ENCODE measurements at regions not wholly inside any gene's neighbourhood (a gene's known extent, or its start where the extent isn't known, plus 50 kb on each side); places are given as distances from the start of the nearest gene placed in this dataset.

- DNase-seq (ENCODE audit: low read depth in 2 of 2), result no peak
Measured at GRCh38 chr2:129430911-129431310, 548.6 kb upstream of the RAB6C start.

DNA sequence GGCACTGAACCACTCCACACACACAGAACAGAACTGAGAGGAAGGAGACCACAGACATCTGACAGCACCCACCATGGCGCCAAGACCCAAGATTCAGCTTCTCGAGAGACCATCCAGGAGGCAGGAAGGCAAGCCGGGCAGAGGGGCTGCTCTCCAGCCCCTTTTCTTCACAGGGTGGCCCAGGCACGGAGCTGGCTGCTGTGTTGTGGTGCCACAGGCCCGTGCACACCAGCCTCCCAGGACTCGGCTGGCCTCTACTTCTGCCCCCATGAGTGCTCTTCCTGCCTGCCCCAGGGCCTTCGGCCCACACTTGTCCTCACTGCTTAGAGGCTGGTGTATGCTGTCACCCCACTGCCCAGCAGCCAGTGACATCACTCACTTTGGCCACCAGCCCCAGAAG is 547.6 kb upstream of the RAB6C start:
- DNase-seq (ENCODE audit: low read depth in 2 of 2), result no peak

DNA sequence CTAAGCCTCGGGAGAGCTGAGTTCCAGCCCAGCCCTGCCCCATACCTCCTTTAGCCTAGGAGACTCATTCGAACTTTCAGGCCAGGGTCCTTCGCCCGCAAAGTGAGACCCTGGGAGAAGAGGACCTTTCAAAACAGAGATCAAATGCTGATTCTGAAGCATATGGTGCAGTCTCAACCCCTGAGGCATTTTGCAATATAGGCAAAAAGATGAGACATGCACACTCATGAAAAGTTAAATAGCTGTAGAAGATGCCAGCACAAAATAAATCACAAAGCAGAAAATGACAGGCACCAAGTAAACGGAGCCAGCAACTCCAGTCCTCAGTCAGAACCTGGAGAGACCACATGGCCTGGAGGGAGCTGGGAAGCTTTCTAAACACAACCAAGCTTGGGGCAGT is 542.7 kb upstream of the RAB6C start:
- no peak for DNase-seq (ENCODE audit: low read depth in 2 of 2)

DNA sequence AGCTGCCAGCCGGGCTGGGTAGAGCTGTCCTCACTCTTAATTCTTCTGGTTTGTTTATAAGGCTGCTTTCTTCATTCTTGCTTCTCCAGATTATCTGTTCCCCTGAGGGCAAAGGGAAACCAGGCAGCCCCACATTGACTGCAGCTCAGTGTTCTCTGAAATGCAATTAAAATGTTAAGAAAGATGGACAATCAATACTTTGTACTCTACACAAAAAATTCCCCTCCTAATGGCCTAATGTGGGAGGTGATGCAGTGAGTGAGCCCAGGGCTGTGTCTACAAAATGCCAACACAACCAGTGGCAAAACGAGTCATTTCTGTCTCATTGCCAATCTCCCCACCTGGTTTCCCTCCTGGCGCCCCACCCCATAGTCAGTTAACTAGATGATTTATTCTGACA is 541.7 kb upstream of the RAB6C start:
- DNase-seq (ENCODE audit: low read depth in 2 of 2), result no peak

- no peak for DNase-seq (ENCODE audit: low read depth in 2 of 2)
Measured at GRCh38 chr2:129438501-129439057, 540.9 kb upstream of the RAB6C start.

DNA sequence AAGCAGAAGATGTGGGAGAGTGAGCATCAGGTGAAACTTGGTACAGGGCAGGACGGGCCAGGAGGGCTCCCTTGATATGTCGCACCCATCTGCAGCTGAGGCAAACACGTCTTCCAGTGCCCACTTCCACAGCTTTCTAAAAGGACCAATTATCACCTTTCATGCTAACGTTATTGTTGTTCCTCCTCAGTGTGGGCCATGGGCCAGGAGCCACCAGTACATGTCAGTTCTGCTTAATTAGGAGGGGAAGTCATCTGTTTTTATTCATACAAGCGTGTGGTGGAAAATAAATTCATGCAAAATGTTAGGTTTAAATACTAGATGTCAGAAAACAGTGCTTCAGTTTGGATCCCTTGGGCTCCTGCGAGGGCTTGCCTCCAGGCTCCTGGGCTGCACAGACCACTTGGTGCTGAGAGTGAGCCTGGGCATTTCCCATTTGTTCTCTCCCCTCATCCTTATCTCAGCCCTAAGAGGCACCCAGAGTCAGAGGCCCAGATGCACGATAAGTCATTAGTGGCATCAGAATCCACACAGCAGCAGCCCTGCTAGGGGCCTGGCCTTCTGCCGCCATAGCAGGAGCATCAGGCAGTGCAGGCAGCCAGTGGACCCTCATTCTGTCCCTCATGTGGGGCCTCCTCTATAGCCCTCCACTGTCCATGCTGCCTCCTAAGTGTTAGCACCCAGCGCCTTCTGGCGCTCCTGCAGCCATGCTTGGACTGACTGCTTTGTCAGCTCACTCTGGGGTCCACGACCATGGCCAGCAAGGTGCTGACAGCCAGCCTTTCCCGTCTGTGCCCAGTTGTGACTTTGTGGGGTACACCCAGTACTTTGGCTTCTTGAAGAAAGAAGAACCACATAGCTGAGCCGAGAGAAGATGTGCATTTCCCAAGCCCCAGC is 539.8 kb upstream of the RAB6C start:
- no peak for DNase-seq (ENCODE audit: low read depth in 2 of 2)

DNA sequence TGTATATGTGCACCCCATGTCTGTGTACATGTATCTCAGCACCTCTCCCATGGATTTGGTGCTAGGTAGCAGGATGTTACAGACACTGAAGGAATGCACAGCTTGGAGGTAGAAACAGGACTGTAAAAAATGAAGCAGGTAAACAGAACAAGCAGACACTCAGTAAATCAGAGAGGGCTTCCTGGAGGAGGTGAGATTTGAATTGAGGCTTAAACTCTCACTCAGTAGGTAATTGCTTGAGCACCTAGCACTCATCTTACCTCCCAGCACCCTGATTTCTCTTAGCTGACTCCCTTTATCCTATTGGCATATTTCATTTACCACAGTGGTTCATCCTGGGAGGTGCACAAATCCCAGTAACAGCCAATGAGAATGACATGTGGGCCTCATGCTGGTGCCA is 537.9 kb upstream of the RAB6C start:
- no peak for DNase-seq (ENCODE audit: low read depth in 2 of 2)

DNA sequence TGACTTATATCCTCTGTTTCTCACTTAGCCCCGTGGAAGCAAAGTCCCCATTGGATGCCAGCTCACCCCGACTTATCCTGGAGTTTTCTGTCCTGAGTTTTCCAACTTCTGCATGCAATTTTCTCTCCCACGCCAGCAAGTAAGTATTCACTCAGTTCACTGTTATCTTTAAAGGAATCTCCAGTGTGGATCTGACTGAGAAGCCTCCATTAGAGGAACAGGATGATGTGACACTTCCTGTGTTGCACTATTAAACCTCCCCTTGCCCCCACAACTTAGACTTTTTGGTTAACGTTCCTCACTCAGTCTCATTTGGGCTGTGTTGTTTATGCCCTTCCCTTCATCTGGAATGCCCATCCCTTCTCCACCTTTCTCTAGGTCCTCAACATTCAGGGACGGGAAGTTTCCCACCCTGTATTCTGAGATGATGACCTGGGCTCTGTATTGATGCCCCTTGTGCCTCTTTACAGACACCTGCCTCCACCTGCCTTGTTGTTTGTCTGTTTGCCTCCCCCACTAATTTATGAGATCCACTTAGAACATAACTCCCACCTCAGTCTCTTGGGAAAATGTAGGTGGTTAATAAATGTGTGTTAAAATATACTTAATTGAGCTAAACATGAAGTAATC is 536.1 kb upstream of the RAB6C start:
- no peak for DNase-seq (ENCODE audit: low read depth in 2 of 2)

GRCh38 chr2:129443865-129444739 is 535.4 kb upstream of the RAB6C start:
- no peak for DNase-seq (ENCODE audit: low read depth in 2 of 2)

DNA sequence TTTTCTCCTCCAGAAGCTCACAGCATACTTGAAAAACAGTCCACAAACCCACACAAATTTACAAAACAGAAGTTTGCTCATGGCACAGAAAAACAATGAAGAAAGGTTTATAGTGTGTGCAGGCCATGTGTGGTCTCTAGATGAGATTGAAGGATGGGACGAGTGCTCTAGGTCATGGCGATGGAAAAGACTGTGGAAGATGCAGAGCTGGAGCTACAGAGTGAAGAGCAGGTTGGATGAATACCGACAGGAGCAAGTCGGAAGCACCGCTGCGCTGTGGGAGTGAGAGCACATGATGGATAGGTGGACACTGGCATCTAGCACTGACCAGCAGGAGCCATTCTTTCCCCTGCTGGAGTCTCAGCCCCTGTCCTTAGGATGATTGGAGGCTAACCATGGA is 534.7 kb upstream of the RAB6C start:
- DNase-seq (ENCODE audit: low read depth in 2 of 2), result no peak

DNA sequence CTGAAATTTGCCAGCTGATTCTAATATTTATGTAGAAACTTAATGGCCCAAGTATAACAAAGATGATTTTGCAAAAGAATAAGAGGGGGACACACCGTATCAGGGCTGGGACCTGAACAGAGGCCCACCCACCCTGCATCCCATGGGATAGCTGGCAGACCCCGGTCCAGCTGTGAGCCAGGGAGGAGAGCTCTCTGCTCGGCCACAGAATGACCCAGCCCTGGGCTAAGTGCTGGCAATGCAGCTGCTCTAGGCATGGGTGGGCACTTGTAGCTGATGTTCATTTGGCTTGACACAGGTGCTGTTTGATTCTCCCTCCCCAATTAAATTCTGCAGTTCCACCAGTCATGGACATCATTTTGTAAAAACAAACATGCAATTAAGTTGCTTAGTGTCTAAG is 522.8 kb upstream of the RAB6C start:
- DNase-seq (ENCODE audit: low read depth in 2 of 2), result no peak

GRCh38 chr2:129457277-129457818 is 522.1 kb upstream of the RAB6C start:
- no peak for DNase-seq (ENCODE audit: low read depth in 2 of 2)

- DNase-seq (ENCODE audit: low read depth in 2 of 2), result no peak
Measured at GRCh38 chr2:129458006-129458405, 521.5 kb upstream of the RAB6C start.

DNA sequence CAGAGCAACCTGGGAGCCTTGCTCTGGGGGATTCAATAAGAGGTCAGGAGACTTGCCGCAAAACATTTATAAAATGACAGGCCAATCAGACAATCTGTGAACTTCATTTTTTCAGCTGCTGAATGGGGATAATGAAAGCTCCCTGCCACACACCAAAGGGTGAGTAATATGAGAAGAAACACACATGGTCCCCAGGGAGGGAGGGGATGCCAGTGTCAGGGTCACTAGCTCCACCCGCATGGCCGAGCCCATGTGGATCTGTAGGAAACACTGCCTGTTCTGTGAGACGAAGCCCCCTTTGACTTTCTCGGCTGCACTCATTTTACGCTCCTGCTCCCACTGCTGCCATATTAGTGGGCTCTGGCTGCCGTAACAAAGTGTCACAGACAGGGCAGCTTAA is 521.0 kb upstream of the RAB6C start:
- DNase-seq (ENCODE audit: low read depth in 2 of 2), result no peak

DNA sequence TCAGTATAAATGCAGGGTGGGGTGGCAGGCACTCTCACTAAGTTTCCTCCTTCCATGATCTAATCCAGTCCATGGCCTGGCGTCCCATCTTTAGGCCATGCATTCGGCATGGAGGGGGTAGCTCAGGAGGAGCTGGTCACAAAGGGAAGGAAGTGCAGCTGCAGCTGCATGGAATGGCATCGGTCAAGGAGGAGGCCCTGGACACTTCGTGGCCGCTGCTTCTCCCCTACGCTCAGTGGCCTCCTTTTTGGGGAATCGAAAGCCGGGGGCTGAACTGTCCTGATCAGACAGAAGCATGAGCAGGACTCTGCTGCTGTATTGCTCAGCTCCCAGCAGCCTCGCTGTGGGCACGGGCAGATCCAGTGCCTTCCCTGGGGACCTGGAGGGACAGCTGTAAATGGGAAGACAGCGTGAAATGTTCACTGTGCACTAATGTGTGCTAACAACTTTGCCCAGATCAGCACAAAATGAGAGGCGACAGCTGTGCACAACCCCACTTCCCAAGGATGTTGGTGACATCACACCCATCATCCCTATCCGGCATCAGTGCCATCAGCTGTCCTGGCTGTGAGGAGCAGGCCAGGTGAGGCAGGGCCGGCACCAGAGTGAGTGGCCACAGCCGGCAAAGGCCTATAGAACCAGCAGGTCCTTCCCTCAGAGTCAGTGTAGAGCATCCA is 520.1 kb upstream of the RAB6C start:
- no peak for DNase-seq (ENCODE audit: low read depth in 2 of 2)

DNA sequence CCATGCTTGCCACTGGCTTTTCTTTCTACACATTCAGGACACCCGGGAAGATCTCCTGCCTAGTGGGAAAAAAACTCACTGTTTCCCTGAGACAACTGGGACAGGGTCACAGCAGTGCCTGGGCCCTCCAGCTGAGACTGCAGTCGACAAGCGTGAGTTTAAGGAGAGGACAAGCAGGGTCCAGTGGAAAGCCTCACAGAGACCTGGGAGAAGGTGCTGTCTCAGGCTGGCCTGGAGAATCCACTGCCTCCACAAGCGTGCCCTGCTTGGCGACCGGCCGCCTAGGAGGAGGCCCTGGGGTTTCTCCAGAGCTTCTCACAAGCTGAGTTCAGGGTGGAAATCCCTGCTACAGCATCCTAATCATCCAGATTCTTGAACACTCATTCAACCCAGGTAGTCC is 519.6 kb upstream of the RAB6C start:
- DNase-seq (ENCODE audit: low read depth in 2 of 2), result no peak

DNA sequence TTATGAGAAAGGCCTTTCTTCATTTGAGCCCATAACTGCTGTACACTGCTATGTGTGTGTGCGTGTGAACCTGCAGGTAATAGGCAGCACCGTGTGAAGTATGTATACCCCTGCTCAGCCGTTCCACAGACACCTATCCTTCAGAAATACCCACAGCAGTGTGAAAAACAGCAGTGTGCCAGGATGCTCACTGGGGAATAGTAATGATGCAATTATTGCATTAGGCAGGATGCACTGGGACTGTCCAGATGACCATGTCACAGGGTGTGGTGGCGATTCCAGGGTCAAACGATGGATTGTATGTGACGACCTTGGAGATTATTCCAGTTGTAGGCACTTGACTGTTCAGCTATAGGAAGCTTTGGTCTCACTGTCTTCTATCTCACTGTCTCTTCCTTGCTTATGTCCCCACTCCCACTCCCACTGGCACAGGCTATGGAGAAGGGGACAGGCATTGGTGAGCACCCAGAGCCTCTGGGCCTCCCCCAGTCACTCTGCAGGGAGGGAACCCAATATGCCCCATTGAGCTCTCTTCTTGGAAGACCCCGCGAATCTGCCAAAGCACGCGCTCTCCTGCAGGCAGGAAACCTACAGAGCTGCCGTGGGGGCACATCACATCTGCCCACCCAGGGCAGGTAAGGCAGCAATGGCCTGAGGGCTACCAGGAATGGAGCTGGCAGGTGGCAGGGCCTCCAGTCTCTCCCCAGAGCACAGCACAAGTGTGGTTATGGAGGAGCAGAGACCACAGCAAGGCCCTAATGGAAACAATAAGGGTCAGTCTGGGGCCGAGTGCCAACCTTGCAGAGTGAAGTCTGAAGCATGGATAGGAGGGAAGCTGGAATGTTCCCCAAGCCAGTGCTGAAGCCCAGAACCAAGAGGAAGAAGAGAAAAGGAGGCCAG is 518.9 kb upstream of the RAB6C start:
- DNase-seq (ENCODE audit: low read depth in 2 of 2), result no peak

- DNase-seq (ENCODE audit: low read depth in 2 of 2), result no peak
Measured at GRCh38 chr2:129462349-129462748, 517.1 kb upstream of the RAB6C start.

GRCh38 chr2:129462967-129463366 is 516.5 kb upstream of the RAB6C start:
- no peak for DNase-seq (ENCODE audit: low read depth in 2 of 2)

GRCh38 chr2:129464036-129464435 is 515.4 kb upstream of the RAB6C start:
- DNase-seq (ENCODE audit: low read depth in 2 of 2), result no peak
